WTC11 (cell line): ENCODE measurements at regions not wholly inside any gene's neighbourhood (a gene's known extent, or its start where the extent isn't known, plus 50 kb on each side); places are given as distances from the start of the nearest gene placed in this dataset.

Source experiments
- ATAC-seq: fragments of 200-7000 bp; cut with Tn5 transposase; 2 replicates; pipeline ENCODE4 v1.10.0; 2021; ENCODE audit warnings: mild to moderate bottlenecking, moderate library complexity
- CTCF ChIA-PET: fragments of 300-600 bp; sonication (Branson Sonifier 250); formaldehyde crosslinking; loops from one replicate; lab custom pipeline; 2021; ENCODE audit warnings: antibody characterized with exemption; lab: Charles Lee
- POLR2A ChIA-PET: fragments of 350-600 bp; sonication (Branson Sonifier 250); formaldehyde crosslinking; loops from one replicate; lab custom pipeline; 2021; ENCODE audit warnings: antibody characterized with exemption; lab: Charles Lee
- DNase-seq: peaks from one replicate; pipeline ENCODE4 v3.0.0; 2021; ENCODE audit warnings: low spot score
- H3K27ac Mint-ChIP-seq: 2 replicates; pipeline ENCODE4 v1.8.0; 2021; ENCODE audit warnings: mixed read lengths
- H3K27me3 Mint-ChIP-seq: 2 replicates; pipeline ENCODE4 v1.8.0; 2021; ENCODE audit warnings: low read depth, mild to moderate bottlenecking, moderate library complexity, mixed read lengths
- H3K36me3 Mint-ChIP-seq: 2 replicates; pipeline ENCODE4 v1.8.0; 2021; ENCODE audit warnings: mixed read lengths
- H3K4me1 Mint-ChIP-seq: 2 replicates; pipeline ENCODE4 v1.8.0; 2022; ENCODE audit warnings: mixed read lengths
- H3K4me3 Mint-ChIP-seq: 2 replicates; pipeline ENCODE4 v1.8.0; 2021; ENCODE audit warnings: mild to moderate bottlenecking, moderate library complexity, mixed read lengths
- H3K9me3 Mint-ChIP-seq: 2 replicates; pipeline ENCODE4 v1.8.0; 2021; ENCODE audit warnings: mixed read lengths
- AFF4 ChIP-seq: sonication (generic); formaldehyde crosslinking; IDR thresholded peaks from 2 replicates; pipeline ENCODE4 v1.8.1; 2023; ENCODE audit warnings: mild to moderate bottlenecking, missing genetic modification reagents, borderline replicate concordance
- ATF2 ChIP-seq: sonication (generic); formaldehyde crosslinking; IDR thresholded peaks from 2 replicates; pipeline ENCODE4 v1.8.1; 2022; ENCODE audit warnings: low read depth, missing genetic modification reagents, borderline replicate concordance
- CDX4 ChIP-seq: fragments of 250-450 bp; sonication (Bioruptor Pico); IDR thresholded peaks from 2 replicates; pipeline ENCODE4 v1.9.0; 2021; ENCODE audit warnings: moderate library complexity, mild to moderate bottlenecking, inconsistent platforms, borderline replicate concordance
- E2F1 ChIP-seq: sonication (generic); formaldehyde crosslinking; IDR thresholded peaks from 2 replicates; pipeline ENCODE4 v1.8.0; 2022; ENCODE audit warnings: mild to moderate bottlenecking, missing genetic modification reagents
- FOXK1 ChIP-seq: sonication (generic); formaldehyde crosslinking; IDR thresholded peaks from 2 replicates; pipeline ENCODE4 v1.8.0; 2022; ENCODE audit warnings: mild to moderate bottlenecking, moderate library complexity, missing genetic modification reagents
- GABPB1 ChIP-seq: sonication (generic); formaldehyde crosslinking; IDR thresholded peaks from 2 replicates; pipeline ENCODE4 v1.8.1; 2023; ENCODE audit warnings: mild to moderate bottlenecking, missing genetic modification reagents
- JAZF1 ChIP-seq: fragments of 250-450 bp; sonication (Bioruptor Pico); IDR thresholded peaks from 2 replicates; pipeline ENCODE4 v1.9.0; 2021; ENCODE audit warnings: moderate library complexity, mild to moderate bottlenecking, inconsistent platforms
- NR2C2 ChIP-seq: sonication (generic); formaldehyde crosslinking; IDR thresholded peaks from 2 replicates; pipeline ENCODE4 v1.8.0; 2022; ENCODE audit warnings: mild to moderate bottlenecking, missing genetic modification reagents
- OVOL2 ChIP-seq: fragments of 250-450 bp; sonication (Bioruptor Pico); IDR thresholded peaks from 2 replicates; pipeline ENCODE4 v1.9.0; 2021; ENCODE audit warnings: mild to moderate bottlenecking, borderline replicate concordance
- RELA ChIP-seq: sonication (generic); formaldehyde crosslinking; IDR thresholded peaks from 2 replicates; pipeline ENCODE4 v1.8.1; 2022; ENCODE audit warnings: missing genetic modification reagents, mild to moderate bottlenecking, borderline replicate concordance
- TEAD1 ChIP-seq: sonication (generic); formaldehyde crosslinking; IDR thresholded peaks from 2 replicates; pipeline ENCODE4 v1.8.0; 2022; ENCODE audit warnings: mild to moderate bottlenecking, missing genetic modification reagents
- TP53 ChIP-seq: sonication (generic); formaldehyde crosslinking; IDR thresholded peaks from 2 replicates; pipeline ENCODE4 v1.8.1; 2023; ENCODE audit warnings: mild to moderate bottlenecking, missing genetic modification reagents
- USF1 ChIP-seq: sonication (generic); formaldehyde crosslinking; IDR thresholded peaks from 2 replicates; pipeline ENCODE4 v1.8.0; 2022; ENCODE audit warnings: mild to moderate bottlenecking, missing genetic modification reagents
- ZNF121 ChIP-seq: sonication (generic); formaldehyde crosslinking; IDR thresholded peaks from 2 replicates; pipeline ENCODE4 v1.8.0; 2023; ENCODE audit warnings: missing genetic modification reagents
- ZNF425 ChIP-seq: fragments of 250-450 bp; sonication (Bioruptor Pico); conservative IDR thresholded peaks from 2 replicates; pipeline ENCODE4 v1.9.0; 2021; ENCODE audit warnings: mild to moderate bottlenecking
- ZNF512 ChIP-seq: sonication (generic); formaldehyde crosslinking; IDR thresholded peaks from 2 replicates; pipeline ENCODE4 v1.8.1; 2022; ENCODE audit warnings: missing genetic modification reagents, borderline replicate concordance

- Mint-ChIP-seq H3K9me3 (peaks cover 39% of the 10 kb centered on the region), H3K4me1 (no peaks in the 10 kb centered on the region)
- DNase-seq, result no peak
- ATAC-seq, result no peak
- ChIA-PET CTCF (no interaction called here), POLR2A (no interaction called here)
- TF ChIP-seq TP53 (CRISPR knock-in tag) (no peak), TEAD1 (CRISPR knock-in tag) (no peak), AFF4 (no peak), GABPB1 (CRISPR knock-in tag) (no peak), ATF2 (CRISPR knock-in tag) (no peak), USF1 (CRISPR knock-in tag) (no peak), ZNF121 (CRISPR knock-in tag) (no peak), CDX4 (CRISPR knock-in tag) (no peak), OVOL2 (CRISPR knock-in tag) (no peak), RELA (CRISPR knock-in tag) (no peak), FOXK1 (CRISPR knock-in tag) (no peak), ZNF512 (CRISPR knock-in tag) (no peak), E2F1 (CRISPR knock-in tag) (no peak), ZNF425 (CRISPR knock-in tag) (no peak), JAZF1 (CRISPR knock-in tag) (no peak), NR2C2 (CRISPR knock-in tag) (no peak)
- TF ChIP-seq, all 79 proteins: peak for 0
- H3K36me3 Mint-ChIP-seq, result peaks cover 8% of the 10 kb centered on the region
- no peak overlapping the region for H3K27ac Mint-ChIP-seq
- no peaks in the 10 kb centered on the region; the same call in 1 of the 2 replicates for H3K27me3 Mint-ChIP-seq
- H3K4me3 Mint-ChIP-seq, result no peak overlapping the region
Measured at GRCh38 chr5:174481737-174482136, 242.6 kb upstream of the MSX2 start.
